ENCODE measurements at regions not wholly inside any gene's neighbourhood (a gene's known extent, or its start where the extent isn't known, plus 50 kb on each side); places are given as distances from the start of the nearest gene placed in this dataset.

DNA sequence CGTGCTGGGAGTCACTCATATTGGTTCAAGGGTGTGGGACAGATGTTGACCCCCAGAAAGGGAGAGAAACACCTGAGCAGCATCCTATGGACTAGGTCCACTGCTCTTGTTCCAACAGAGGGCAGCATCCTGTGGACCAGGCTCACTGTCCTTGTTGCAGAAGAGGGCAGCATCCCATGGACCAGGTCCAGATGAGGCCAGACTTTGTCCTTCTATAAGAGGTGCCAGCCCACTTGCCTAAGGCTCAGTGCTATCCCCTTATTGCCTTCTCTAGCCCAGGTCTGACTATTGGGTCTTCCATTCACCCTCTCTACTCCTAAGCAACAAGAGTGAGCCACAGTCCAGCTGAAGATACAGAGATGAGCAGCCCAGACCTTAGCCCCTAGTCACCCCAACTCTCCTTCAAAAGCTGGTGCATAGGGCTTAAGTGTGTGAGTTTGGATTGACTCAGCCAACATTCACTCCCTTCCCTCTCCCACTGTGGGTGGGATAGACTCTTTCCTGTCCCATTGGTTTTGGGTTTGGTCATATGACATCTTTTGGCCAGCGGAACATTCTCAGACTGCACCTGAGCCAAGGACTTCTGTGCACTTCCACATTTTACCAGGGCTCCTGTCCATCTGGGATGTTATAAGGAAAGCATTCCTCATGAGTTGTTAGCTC is 132.4 kb upstream of the GPC1 start:
- TF ChIP-seq CTCF (IDR thresholded peaks at IDR 0.05; ENCODE audit: low read depth, low read length, missing control alignments) = no peak
- DNase-seq (ENCODE audit: extremely low read depth, low read depth) = no peak
- no peak overlapping the region for H3K4me3 ChIP-seq (replicated peaks; ENCODE audit: low read depth, low read length)

- no peak for DNase-seq (ENCODE audit: extremely low read depth, low read depth)
- TF ChIP-seq CTCF (IDR thresholded peaks at IDR 0.05; ENCODE audit: low read depth, low read length, missing control alignments) = no peak
- no peak overlapping the region for H3K4me3 ChIP-seq (replicated peaks; ENCODE audit: low read depth, low read length)
Measured at GRCh38 chr2:240303896-240304745, 131.3 kb upstream of the GPC1 start.

- no peak overlapping the region for H3K4me3 ChIP-seq (replicated peaks; ENCODE audit: low read depth, low read length)
- TF ChIP-seq CTCF (IDR thresholded peaks at IDR 0.05; ENCODE audit: low read depth, low read length, missing control alignments) = no peak
- DNase-seq (ENCODE audit: extremely low read depth, low read depth) = no peak
Measured at GRCh38 chr2:240304746-240305161, 130.7 kb upstream of the GPC1 start.

GRCh38 chr2:240305369-240305962 is 130.0 kb upstream of the GPC1 start:
- H3K4me3 ChIP-seq (replicated peaks; ENCODE audit: low read depth, low read length) = no peak overlapping the region
- DNase-seq (ENCODE audit: extremely low read depth, low read depth) = no peak
- no peak for TF ChIP-seq CTCF (IDR thresholded peaks at IDR 0.05; ENCODE audit: low read depth, low read length, missing control alignments)

DNA sequence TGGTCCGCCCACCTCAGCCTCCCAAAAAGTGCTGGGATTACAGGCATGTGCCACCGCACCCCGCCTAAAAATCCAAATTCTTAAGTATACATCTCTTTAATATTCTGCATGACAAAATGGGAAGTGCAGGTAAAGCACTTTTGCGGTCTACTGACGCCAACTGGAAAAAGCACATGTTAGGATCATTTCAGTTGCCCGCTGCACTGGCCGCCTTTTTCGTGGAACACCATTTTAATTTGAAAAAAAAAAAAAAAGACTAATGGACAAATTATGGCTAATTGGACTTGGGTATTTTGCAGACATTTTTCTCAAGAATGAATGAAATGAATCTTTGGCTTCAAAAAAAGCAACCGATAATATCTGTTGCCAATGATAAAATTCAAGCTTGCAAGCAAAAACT is 129.3 kb upstream of the GPC1 start:
- no peak for TF ChIP-seq CTCF (IDR thresholded peaks at IDR 0.05; ENCODE audit: low read depth, low read length, missing control alignments)
- DNase-seq (ENCODE audit: extremely low read depth, low read depth) = no peak

GRCh38 chr2:240308111-240308651 is 127.3 kb upstream of the GPC1 start:
- TF ChIP-seq CTCF (IDR thresholded peaks at IDR 0.05; ENCODE audit: low read depth, low read length, missing control alignments) = no peak
- no peak overlapping the region for H3K4me3 ChIP-seq (replicated peaks; ENCODE audit: low read depth, low read length)
- no peak for DNase-seq (ENCODE audit: extremely low read depth, low read depth)

More for the DNA sequence above, 129.3 kb upstream of the GPC1 start:
- no peak overlapping the region for H3K4me3 ChIP-seq (replicated peaks; ENCODE audit: low read depth, low read length)
